Choroid plexus epithelial cell (primary cell): ENCODE measurements at regions not wholly inside any gene's neighbourhood (a gene's known extent, or its start where the extent isn't known, plus 50 kb on each side); places are given as distances from the start of the nearest gene placed in this dataset.
A peak's percentile ranks its signal among the peaks of the same experiment; 100 is the strongest.

Experiments
- DNase-seq: peaks from one replicate; pipeline ENCODE4 v3.0.0-alpha.2; 2010; ENCODE audit warnings: low read depth
- H3K4me3 ChIP-seq: 2 replicates; pipeline ENCODE4 v1.5.1; 2011; ENCODE audit warnings: low read depth, mild to moderate bottlenecking, control low read depth, low read length, moderate library complexity
- TF ChIP-seq, protein P1 (sequence below): conservative IDR thresholded peaks from 2 replicates; pipeline ENCODE4 v1.5.1; 2011; ENCODE audit warnings: low read depth, mild to moderate bottlenecking, control low read depth, inconsistent platforms, low read length, moderate library complexity

DNA sequence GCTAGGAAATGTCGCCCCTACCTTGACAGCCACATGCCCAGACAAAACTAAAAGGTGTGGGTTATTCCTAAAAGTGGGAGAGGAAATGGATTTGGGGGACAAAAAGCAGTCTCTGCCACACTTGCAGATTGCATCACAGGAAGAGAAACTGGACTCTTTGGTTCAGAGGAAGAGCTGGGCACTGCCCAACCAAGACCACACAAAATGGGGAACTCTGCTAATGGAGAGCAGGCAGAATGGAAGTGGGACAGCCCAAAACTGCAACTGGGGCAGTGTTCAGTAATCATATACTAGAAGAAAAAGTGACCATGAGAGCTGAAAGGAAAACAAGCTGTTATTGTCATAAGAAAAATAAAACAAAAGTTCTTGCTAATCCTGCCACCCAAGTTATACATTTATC lies 138.9 kb upstream of the FRMD4B start:
- H3K4me3 ChIP-seq: no peak overlapping the region
- TF ChIP-seq, protein P1, sequence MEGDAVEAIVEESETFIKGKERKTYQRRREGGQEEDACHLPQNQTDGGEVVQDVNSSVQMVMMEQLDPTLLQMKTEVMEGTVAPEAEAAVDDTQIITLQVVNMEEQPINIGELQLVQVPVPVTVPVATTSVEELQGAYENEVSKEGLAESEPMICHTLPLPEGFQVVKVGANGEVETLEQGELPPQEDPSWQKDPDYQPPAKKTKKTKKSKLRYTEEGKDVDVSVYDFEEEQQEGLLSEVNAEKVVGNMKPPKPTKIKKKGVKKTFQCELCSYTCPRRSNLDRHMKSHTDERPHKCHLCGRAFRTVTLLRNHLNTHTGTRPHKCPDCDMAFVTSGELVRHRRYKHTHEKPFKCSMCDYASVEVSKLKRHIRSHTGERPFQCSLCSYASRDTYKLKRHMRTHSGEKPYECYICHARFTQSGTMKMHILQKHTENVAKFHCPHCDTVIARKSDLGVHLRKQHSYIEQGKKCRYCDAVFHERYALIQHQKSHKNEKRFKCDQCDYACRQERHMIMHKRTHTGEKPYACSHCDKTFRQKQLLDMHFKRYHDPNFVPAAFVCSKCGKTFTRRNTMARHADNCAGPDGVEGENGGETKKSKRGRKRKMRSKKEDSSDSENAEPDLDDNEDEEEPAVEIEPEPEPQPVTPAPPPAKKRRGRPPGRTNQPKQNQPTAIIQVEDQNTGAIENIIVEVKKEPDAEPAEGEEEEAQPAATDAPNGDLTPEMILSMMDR: no peak
- no peak for DNase-seq

DNA sequence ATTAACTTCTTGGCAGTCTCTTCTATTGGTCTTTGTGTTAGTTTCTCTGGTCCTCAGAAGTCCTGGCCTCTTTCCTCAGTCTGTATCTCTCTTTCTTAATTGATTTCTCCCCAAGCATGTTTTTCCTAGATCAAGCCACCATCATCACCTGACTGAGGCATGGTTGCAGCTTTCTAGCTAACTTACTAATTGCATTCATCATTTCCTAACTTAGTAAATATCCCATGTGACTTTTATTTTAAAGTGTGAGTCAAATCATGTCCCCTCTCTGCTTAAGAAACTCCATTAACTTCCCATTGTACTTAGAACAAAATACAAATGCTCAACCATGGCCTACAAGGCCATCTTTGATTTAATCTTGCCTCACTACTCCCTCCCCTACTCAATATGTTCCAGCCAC lies 135.4 kb upstream of the FRMD4B start:
- DNase-seq: no peak

DNA sequence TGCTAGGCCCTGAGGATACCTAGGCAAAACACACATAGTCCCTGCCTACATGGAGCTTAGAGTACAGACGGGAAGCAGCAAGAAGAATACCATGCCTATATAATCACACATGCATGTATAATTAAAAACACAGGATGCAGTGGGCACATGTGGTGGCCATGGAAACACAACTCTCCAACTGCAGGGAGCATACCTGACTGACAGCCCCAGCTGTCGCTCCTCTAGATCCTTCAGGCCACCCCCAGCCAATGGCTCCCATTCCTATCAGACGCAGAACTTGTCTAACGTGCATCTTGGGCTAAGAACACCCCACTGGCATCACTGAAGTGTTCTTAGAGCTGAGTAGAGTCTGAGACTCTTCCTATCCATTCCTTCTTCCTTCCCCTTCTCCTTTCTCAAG lies 125.5 kb upstream of the FRMD4B start:
- no peak overlapping the region for H3K4me3 ChIP-seq
- TF ChIP-seq, protein P1: no peak
- DNase-seq: no peak

More for the DNA sequence above, 135.4 kb upstream of the FRMD4B start:
- no peak overlapping the region for H3K4me3 ChIP-seq
- TF ChIP-seq, protein P1: no peak

DNA sequence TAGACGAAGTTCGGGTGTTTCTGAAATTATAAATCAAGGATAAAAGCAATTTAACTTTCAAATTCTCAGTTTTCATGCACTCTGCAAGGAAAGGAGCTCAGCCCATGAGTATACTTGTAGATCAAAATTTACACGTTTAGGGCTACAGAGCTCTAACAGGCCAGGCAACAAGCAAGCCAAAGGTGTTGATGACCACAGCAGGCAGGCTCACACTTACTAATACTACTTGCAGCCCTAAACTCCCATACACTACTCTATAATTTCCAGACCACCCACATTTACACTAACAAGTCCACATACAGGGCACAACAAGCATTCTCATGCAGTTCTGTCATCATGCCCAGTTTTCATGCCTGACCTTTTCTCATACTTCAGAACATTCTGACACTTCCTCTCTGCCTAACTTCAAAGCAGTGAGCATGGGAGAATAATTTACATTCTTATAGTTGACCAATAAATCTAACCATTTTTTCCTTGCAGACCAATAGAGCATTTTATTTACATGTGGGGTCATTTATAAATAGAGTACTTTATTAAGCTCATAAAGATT lies 124.7 kb upstream of the FRMD4B start:
- DNase-seq: peak; percentile 66
- H3K4me3 ChIP-seq: no peak overlapping the region
- TF ChIP-seq, protein P1: no peak

DNA sequence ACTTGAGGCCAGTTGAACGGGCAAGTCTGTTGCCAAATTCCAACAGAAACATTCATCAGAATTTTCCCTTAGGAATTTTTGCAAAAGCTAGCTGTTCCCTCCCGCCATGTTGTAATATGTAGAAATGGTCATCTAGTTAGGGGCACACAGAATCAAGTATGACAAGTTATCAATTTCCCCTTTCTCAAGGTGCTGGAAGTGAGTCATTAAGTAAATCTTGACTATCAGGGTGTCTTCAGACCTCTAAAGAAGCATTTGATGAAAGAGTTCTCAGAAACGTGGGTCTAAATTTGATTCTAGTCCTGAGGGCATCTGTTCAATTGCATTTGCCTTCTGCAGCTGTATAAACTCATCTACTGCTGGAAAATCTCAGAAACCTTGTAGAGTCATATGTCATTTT lies 123.4 kb upstream of the FRMD4B start:
- DNase-seq: no peak
- TF ChIP-seq, protein P1: no peak
- no peak overlapping the region for H3K4me3 ChIP-seq

DNA sequence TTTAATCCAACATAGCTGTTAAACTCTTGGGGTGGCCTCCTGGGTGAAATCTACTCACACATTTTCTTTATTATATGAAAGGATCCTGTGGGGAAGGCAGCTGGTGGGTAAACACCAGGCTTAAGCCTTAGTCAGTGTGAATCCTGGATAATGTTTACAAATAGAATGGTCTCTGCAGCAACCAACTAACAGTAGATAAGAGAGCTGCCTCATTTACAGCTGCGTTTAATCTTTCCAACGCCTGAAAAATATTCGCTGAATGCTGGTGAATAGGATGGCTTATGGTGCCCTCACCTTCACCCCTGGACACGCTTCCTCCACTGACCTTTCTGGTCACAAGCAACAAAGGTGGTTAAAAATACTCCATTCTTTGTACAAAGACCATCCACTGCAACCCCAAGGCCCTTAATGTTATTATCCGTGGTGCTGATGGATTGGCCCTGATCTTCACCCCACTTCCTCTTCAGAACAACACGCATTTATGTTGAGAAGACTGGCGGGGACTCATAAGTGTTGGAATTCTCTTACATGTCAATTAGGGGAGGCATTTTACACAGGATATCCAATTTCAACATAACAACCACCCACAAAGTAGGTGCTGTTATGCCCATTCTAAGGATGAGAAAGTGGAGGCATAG lies 120.0 kb upstream of the FRMD4B start:
- TF ChIP-seq, protein P1: no peak
- DNase-seq: peak; percentile 68
- H3K4me3 ChIP-seq: no peak overlapping the region

DNA sequence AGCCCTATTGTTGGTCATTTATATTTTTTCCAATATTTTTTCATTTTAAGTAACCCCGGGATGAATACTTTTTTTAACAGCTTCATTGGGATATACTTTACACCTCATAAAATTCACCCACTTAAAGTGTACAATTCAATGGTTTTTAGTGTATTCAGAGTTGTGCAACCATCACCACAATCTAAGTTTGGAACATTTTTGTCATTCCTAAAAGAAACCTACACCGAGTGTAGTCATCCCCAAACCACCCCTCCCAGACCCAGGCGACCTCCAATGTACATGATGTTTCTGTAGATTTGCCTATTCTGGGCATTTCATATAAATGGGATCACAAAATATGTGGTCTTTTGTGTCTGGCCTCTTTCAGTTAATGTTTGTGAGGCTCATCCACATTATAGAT lies 118.3 kb upstream of the FRMD4B start:
- TF ChIP-seq, protein P1: no peak
- DNase-seq: peak; percentile 70
- H3K4me3 ChIP-seq: no peak overlapping the region
